Neural progenitor cell (in vitro differentiated cells): ENCODE measurements at regions not wholly inside any gene's neighbourhood (a gene's known extent, or its start where the extent isn't known, plus 50 kb on each side); places are given as distances from the start of the nearest gene placed in this dataset.

Experiments
- DNase-seq: peaks from one replicate; pipeline ENCODE4 v3.0.0-alpha.2; 2016; ENCODE audit warnings: low spot score
- H2AFZ ChIP-seq: fragments of 200-600 bp; sonication (generic); replicated peaks from 2 replicates; pipeline ENCODE4 v1.6.1; 2016; ENCODE audit warnings: antibody characterized with exemption
- H3F3A ChIP-seq: fragments of 200-600 bp; sonication (generic); 2 replicates; pipeline ENCODE4 v1.6.1; 2016; ENCODE audit warnings: antibody characterized with exemption, low read depth
- H3K27ac ChIP-seq: fragments of 200-600 bp; sonication (generic); 2 replicates; pipeline ENCODE4 v1.5.1; 2016; ENCODE audit warnings: mild to moderate bottlenecking
- H3K27me3 ChIP-seq: fragments of 200-600 bp; sonication (generic); 2 replicates; pipeline ENCODE4 v1.6.1; 2016; ENCODE audit warnings: mild to moderate bottlenecking, moderate library complexity
- H3K36me3 ChIP-seq: fragments of 200-600 bp; sonication (generic); 2 replicates; pipeline ENCODE4 v1.5.1; 2016
- H3K4me1 ChIP-seq: fragments of 200-600 bp; sonication (generic); 2 replicates; pipeline ENCODE4 v1.6.1; 2016; ENCODE audit warnings: mixed run types
- H3K4me2 ChIP-seq: fragments of 200-600 bp; sonication (generic); 2 replicates; pipeline ENCODE4 v1.6.1; 2016
- H3K4me3 ChIP-seq: fragments of 200-600 bp; sonication (generic); 2 replicates; pipeline ENCODE4 v1.5.1; 2016
- H3K79me2 ChIP-seq: fragments of 200-600 bp; sonication (generic); 2 replicates; pipeline ENCODE4 v1.6.1; 2016; ENCODE audit warnings: low read depth
- H3K9ac ChIP-seq: fragments of 200-600 bp; sonication (generic); 2 replicates; pipeline ENCODE4 v1.6.1; 2016
- H3K9me3 ChIP-seq: fragments of 200-600 bp; sonication (generic); 2 replicates; pipeline ENCODE4 v1.5.1; 2016; ENCODE audit warnings: low read depth
- H4K20me1 ChIP-seq: fragments of 200-600 bp; sonication (generic); 2 replicates; pipeline ENCODE4 v1.6.1; 2016; ENCODE audit warnings: low read depth
- H3K27ac Mint-ChIP-seq: 3 replicates; pipeline ENCODE4 v1.8.0; 2021; ENCODE audit warnings: mixed read lengths
- H3K27me3 Mint-ChIP-seq: 2 replicates; pipeline ENCODE4 v1.8.0; 2022; ENCODE audit warnings: low read depth, mild to moderate bottlenecking, inconsistent platforms, moderate library complexity, mixed read lengths; ENCODE audit not compliant: insufficient read depth
- H3K36me3 Mint-ChIP-seq: 3 replicates; pipeline ENCODE4 v1.8.0; 2021; ENCODE audit warnings: mixed read lengths
- H3K4me1 Mint-ChIP-seq: 3 replicates; pipeline ENCODE4 v1.8.0; 2021; ENCODE audit warnings: mixed read lengths
- H3K4me3 Mint-ChIP-seq: 3 replicates; pipeline ENCODE4 v1.8.0; 2021; ENCODE audit warnings: mild to moderate bottlenecking, moderate library complexity, mixed read lengths
- H3K9me3 Mint-ChIP-seq: 3 replicates; pipeline ENCODE4 v1.8.0; 2020; ENCODE audit warnings: mixed read lengths
- EZH2 ChIP-seq: fragments of 200-600 bp; sonication (generic); IDR thresholded peaks from 2 replicates; pipeline ENCODE4 v1.6.1; 2017; ENCODE audit warnings: antibody characterized with exemption, mild to moderate bottlenecking, moderate library complexity
- EZH2phosphoT487 ChIP-seq: fragments of 200-600 bp; sonication (generic); IDR thresholded peaks from 2 replicates; pipeline ENCODE4 v1.6.1; 2017; ENCODE audit warnings: antibody characterized with exemption
- TF ChIP-seq, protein P1 (sequence below): fragments of 200-600 bp; sonication (generic); IDR thresholded peaks from 2 replicates; pipeline ENCODE4 v1.5.1; 2017; ENCODE audit warnings: antibody characterized with exemption, mild to moderate bottlenecking

GRCh38 chr5:175230299-175230698, 213.7 kb downstream of the DRD1 start:
- no peak for DNase-seq
- Histone ChIP-seq H3F3A (no peaks in the 10 kb centered on the region), H4K20me1 (no peaks in the 10 kb centered on the region), H3K4me2 (no peak overlapping the region), H3K4me1 (no peaks in the 10 kb centered on the region), H3K9me3 (no peaks in the 10 kb centered on the region), H3K27ac (no peak overlapping the region), H3K4me3 (no peak overlapping the region), H3K27me3 (no peaks in the 10 kb centered on the region), H3K9ac (no peak overlapping the region), H3K79me2 (no peaks in the 10 kb centered on the region), H3K36me3 (no peaks in the 10 kb centered on the region), H2AFZ (no peak overlapping the region)
- peaks cover 11% of the 10 kb centered on the region for H3K27me3 Mint-ChIP-seq
- H3K4me1 Mint-ChIP-seq: no peaks in the 10 kb centered on the region
- no peaks in the 10 kb centered on the region for H3K9me3 Mint-ChIP-seq
- TF ChIP-seq, protein P1, sequence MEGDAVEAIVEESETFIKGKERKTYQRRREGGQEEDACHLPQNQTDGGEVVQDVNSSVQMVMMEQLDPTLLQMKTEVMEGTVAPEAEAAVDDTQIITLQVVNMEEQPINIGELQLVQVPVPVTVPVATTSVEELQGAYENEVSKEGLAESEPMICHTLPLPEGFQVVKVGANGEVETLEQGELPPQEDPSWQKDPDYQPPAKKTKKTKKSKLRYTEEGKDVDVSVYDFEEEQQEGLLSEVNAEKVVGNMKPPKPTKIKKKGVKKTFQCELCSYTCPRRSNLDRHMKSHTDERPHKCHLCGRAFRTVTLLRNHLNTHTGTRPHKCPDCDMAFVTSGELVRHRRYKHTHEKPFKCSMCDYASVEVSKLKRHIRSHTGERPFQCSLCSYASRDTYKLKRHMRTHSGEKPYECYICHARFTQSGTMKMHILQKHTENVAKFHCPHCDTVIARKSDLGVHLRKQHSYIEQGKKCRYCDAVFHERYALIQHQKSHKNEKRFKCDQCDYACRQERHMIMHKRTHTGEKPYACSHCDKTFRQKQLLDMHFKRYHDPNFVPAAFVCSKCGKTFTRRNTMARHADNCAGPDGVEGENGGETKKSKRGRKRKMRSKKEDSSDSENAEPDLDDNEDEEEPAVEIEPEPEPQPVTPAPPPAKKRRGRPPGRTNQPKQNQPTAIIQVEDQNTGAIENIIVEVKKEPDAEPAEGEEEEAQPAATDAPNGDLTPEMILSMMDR: no peak
- no peak for TF ChIP-seq EZH2
- no peak for TF ChIP-seq EZH2phosphoT487
- H3K36me3 Mint-ChIP-seq: no peaks in the 10 kb centered on the region
- no peak overlapping the region for H3K27ac Mint-ChIP-seq
- H3K4me3 Mint-ChIP-seq: no peak overlapping the region

- no peak for DNase-seq
- Mint-ChIP-seq H3K9me3 (no peaks in the 10 kb centered on the region), H3K27ac (no peak overlapping the region), H3K4me3 (no peak overlapping the region), H3K4me1 (peaks cover 17% of the 10 kb centered on the region), H3K36me3 (no peaks in the 10 kb centered on the region), H3K27me3 (peaks cover 15% of the 10 kb centered on the region)
- H3K9me3 ChIP-seq: no peaks in the 10 kb centered on the region
- H3K9ac ChIP-seq: no peak overlapping the region
- H3K27ac ChIP-seq: no peak overlapping the region
- H3F3A ChIP-seq: no peaks in the 10 kb centered on the region
- peaks cover 15% of the 10 kb centered on the region for H3K4me1 ChIP-seq
- no peak for TF ChIP-seq EZH2
- TF ChIP-seq, protein P1: no peak
- no peak for TF ChIP-seq EZH2phosphoT487
- no peak overlapping the region for H3K4me2 ChIP-seq
- no peak overlapping the region for H3K4me3 ChIP-seq
- no peaks in the 10 kb centered on the region for H3K79me2 ChIP-seq
- no peaks in the 10 kb centered on the region for H4K20me1 ChIP-seq
- no peaks in the 10 kb centered on the region for H3K36me3 ChIP-seq
- H2AFZ ChIP-seq: no peak overlapping the region
- H3K27me3 ChIP-seq: no peaks in the 10 kb centered on the region
Observed at GRCh38 chr5:175226506-175226905, 217.5 kb downstream of the DRD1 start.

- H2AFZ ChIP-seq: no peak overlapping the region
Observed at GRCh38 chr5:175223291-175223690, 220.7 kb downstream of the DRD1 start.

More at GRCh38 chr5:175223291-175223690, 220.7 kb downstream of the DRD1 start:
- Histone ChIP-seq H4K20me1 (no peaks in the 10 kb centered on the region), H3K36me3 (no peaks in the 10 kb centered on the region), H3K4me2 (peak overlapping the region; percentile 20), H3K79me2 (no peaks in the 10 kb centered on the region), H3K4me3 (no peak overlapping the region), H3K27ac (no peak overlapping the region), H3K9ac (no peak overlapping the region), H3F3A (no peaks in the 10 kb centered on the region), H3K4me1 (peaks cover 15% of the 10 kb centered on the region), H3K27me3 (no peaks in the 10 kb centered on the region), H3K9me3 (no peaks in the 10 kb centered on the region)
- DNase-seq: peak; percentile 26
- Mint-ChIP-seq H3K4me1 (peaks cover 26% of the 10 kb centered on the region), H3K9me3 (no peaks in the 10 kb centered on the region), H3K27me3 (peaks cover 10% of the 10 kb centered on the region), H3K27ac (no peak overlapping the region), H3K36me3 (no peaks in the 10 kb centered on the region), H3K4me3 (no peak overlapping the region)
- TF ChIP-seq EZH2phosphoT487 (no peak), EZH2 (no peak)
- TF ChIP-seq, protein P1: no peak
